A549 (cell line): ENCODE measurements at regions not wholly inside any gene's neighbourhood (a gene's known extent, or its start where the extent isn't known, plus 50 kb on each side); places are given as distances from the start of the nearest gene placed in this dataset.

Experiments used
- CBX8 ChIP-seq: fragments of 200-600 bp; sonication (generic); IDR thresholded peaks from 2 replicates; pipeline ENCODE4 v1.6.1; 2016
- CEBPB ChIP-seq, 2 experiments: fragments of >200 bp in 1 of 2; sonication (Bioruptor Twin) in 1 of 2; formaldehyde crosslinking in 1 of 2; IDR thresholded peaks; 2 replicates each; pipeline ENCODE4 v1.6.1; 2012 to 2016
- EP300 ChIP-seq, 2 experiments: fragments of >200 bp; sonication (Bioruptor Twin); formaldehyde crosslinking; IDR thresholded peaks; 2 replicates in 1 of 2; 3 replicates in 1 of 2; pipeline ENCODE4 v1.6.1; 2016 to 2017
- JUN ChIP-seq, 2 experiments: fragments of >200 bp; sonication (Bioruptor Twin); formaldehyde crosslinking; IDR thresholded peaks; 2 replicates in 1 of 2; 3 replicates in 1 of 2; pipeline ENCODE4 v1.6.1; 2016 to 2017
- KDM1A ChIP-seq: fragments of 200-600 bp; sonication (generic); IDR thresholded peaks from 2 replicates; pipeline ENCODE4 v1.6.1; 2016; ENCODE audit warnings: low read depth, mild to moderate bottlenecking
- MAX ChIP-seq: IDR thresholded peaks from 2 replicates; pipeline ENCODE4 v1.6.1; 2012
- USF2 ChIP-seq: fragments of 450-650 bp; IDR thresholded peaks from 2 replicates; pipeline ENCODE4 v1.6.1; 2014; ENCODE audit warnings: antibody characterized with exemption
- TF ChIP-seq, protein P1 (sequence below): fragments of 200-600 bp; sonication (generic); IDR thresholded peaks from 2 replicates; pipeline ENCODE4 v1.6.1; 2016; ENCODE audit warnings: antibody characterized with exemption, mild to moderate bottlenecking, moderate library complexity
- TF ChIP-seq, protein P2 (sequence below): fragments of >200 bp; sonication (Bioruptor Twin); formaldehyde crosslinking; IDR thresholded peaks from 3 replicates; pipeline ENCODE4 v1.5.1; 2016

GRCh38 chr13:78187781-78188180, 269.1 kb upstream of the EDNRB start:
- TF ChIP-seq USF2 = no peak
- TF ChIP-seq EP300 (IDR thresholded peaks at IDR 0.05) = no peak
- no peak for TF ChIP-seq CEBPB (IDR thresholded peaks at IDR 0.05)
- TF ChIP-seq KDM1A = no peak
- TF ChIP-seq, protein P1, sequence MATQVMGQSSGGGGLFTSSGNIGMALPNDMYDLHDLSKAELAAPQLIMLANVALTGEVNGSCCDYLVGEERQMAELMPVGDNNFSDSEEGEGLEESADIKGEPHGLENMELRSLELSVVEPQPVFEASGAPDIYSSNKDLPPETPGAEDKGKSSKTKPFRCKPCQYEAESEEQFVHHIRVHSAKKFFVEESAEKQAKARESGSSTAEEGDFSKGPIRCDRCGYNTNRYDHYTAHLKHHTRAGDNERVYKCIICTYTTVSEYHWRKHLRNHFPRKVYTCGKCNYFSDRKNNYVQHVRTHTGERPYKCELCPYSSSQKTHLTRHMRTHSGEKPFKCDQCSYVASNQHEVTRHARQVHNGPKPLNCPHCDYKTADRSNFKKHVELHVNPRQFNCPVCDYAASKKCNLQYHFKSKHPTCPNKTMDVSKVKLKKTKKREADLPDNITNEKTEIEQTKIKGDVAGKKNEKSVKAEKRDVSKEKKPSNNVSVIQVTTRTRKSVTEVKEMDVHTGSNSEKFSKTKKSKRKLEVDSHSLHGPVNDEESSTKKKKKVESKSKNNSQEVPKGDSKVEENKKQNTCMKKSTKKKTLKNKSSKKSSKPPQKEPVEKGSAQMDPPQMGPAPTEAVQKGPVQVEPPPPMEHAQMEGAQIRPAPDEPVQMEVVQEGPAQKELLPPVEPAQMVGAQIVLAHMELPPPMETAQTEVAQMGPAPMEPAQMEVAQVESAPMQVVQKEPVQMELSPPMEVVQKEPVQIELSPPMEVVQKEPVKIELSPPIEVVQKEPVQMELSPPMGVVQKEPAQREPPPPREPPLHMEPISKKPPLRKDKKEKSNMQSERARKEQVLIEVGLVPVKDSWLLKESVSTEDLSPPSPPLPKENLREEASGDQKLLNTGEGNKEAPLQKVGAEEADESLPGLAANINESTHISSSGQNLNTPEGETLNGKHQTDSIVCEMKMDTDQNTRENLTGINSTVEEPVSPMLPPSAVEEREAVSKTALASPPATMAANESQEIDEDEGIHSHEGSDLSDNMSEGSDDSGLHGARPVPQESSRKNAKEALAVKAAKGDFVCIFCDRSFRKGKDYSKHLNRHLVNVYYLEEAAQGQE = no peak
- TF ChIP-seq, protein P2, sequence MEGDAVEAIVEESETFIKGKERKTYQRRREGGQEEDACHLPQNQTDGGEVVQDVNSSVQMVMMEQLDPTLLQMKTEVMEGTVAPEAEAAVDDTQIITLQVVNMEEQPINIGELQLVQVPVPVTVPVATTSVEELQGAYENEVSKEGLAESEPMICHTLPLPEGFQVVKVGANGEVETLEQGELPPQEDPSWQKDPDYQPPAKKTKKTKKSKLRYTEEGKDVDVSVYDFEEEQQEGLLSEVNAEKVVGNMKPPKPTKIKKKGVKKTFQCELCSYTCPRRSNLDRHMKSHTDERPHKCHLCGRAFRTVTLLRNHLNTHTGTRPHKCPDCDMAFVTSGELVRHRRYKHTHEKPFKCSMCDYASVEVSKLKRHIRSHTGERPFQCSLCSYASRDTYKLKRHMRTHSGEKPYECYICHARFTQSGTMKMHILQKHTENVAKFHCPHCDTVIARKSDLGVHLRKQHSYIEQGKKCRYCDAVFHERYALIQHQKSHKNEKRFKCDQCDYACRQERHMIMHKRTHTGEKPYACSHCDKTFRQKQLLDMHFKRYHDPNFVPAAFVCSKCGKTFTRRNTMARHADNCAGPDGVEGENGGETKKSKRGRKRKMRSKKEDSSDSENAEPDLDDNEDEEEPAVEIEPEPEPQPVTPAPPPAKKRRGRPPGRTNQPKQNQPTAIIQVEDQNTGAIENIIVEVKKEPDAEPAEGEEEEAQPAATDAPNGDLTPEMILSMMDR = no peak
- no peak for TF ChIP-seq MAX
- TF ChIP-seq JUN (IDR thresholded peaks at IDR 0.05) = no peak
- TF ChIP-seq CBX8 = no peak
